ENCODE measurements at regions not wholly inside any gene's neighbourhood (a gene's known extent, or its start where the extent isn't known, plus 50 kb on each side); places are given as distances from the start of the nearest gene placed in this dataset.
A peak's percentile ranks its signal among the peaks of the same experiment; 100 is the strongest.

DNA sequence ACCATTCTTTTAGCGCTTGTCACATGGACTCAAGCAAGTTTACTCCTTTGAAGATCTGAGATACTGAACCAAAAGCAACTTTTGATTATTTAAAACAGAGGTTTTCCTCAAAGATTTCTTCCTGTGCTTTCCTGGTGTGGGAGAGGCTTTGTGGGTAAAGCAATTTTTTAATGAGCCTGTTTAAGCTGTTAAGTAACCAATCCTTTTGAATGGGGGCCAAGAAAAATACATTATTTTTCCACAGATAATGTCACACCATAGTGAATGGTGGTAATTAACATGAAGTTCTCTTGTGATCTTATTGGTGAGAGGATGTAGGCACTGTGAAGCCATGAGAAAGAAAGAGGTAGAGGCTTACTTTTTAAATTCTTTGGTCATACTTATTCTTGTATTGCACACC is 55.8 kb upstream of the OBI1 start (continued):
- TF ChIP-seq HMGXB4 (CRISPR knock-in tag; IDR thresholded peaks at IDR 0.05; ENCODE audit: borderline replicate concordance) = no peak

GRCh38 chr13:78712831-78713230 is 53.9 kb upstream of the OBI1 start:
- WGBS (ENCODE audit: missing lambda C conversion rate) = 23% methylated on average over 4 of the region's 4 CpGs
- FAIRE-seq (no peak), DNase-seq (ENCODE audit: low read depth in 1 of 2, low spot score in 1 of 2) (no peak), ATAC-seq (no peak)
- no peak overlapping the region for H3K4me3 ChIP-seq
- H3K27ac ChIP-seq = no peak overlapping the region
- CTCF ChIA-PET = no interaction called here
- H3K4me1 ChIP-seq = no peaks in the 10 kb centered on the region
- POLR2A ChIA-PET = no interaction called here
- no peaks in the 10 kb centered on the region for H3K9me3 ChIP-seq
- no peak for TF ChIP-seq SMC3 (IDR thresholded peaks at IDR 0.05)
- no peak for TF ChIP-seq CHD2 (IDR thresholded peaks at IDR 0.05; ENCODE audit: low read length, partially characterized antibody)
- no peak for TF ChIP-seq BHLHE40 (IDR thresholded peaks at IDR 0.05; ENCODE audit: low read depth, low read length)
- TF ChIP-seq, protein P1, sequence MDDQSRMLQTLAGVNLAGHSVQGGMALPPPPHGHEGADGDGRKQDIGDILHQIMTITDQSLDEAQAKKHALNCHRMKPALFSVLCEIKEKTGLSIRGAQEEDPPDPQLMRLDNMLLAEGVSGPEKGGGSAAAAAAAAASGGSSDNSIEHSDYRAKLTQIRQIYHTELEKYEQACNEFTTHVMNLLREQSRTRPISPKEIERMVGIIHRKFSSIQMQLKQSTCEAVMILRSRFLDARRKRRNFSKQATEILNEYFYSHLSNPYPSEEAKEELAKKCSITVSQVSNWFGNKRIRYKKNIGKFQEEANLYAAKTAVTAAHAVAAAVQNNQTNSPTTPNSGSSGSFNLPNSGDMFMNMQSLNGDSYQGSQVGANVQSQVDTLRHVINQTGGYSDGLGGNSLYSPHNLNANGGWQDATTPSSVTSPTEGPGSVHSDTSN (IDR thresholded peaks at IDR 0.05) = no peak
- TF ChIP-seq ZFP36 (IDR thresholded peaks at IDR 0.05; ENCODE audit: borderline replicate concordance, partially characterized antibody) = no peak
- TF ChIP-seq HOXB5 (CRISPR knock-in tag; IDR thresholded peaks at IDR 0.05) = no peak
- no peak for TF ChIP-seq ESRRA (IDR thresholded peaks at IDR 0.05; ENCODE audit: borderline replicate concordance, low read length)
- H3K4me2 ChIP-seq = no peak overlapping the region

- Histone ChIP-seq H3K4me1 (no peaks in the 10 kb centered on the region), H3K4me2 (no peak overlapping the region), H3K4me3 (no peak overlapping the region), H3K9me3 (no peaks in the 10 kb centered on the region), H3K27ac (no peak overlapping the region)
- FAIRE-seq (no peak), ATAC-seq (no peak), DNase-seq (ENCODE audit: low read depth in 1 of 2, low spot score in 1 of 2) (peak in 1 of 2 experiments; percentile 6)
- CTCF ChIA-PET = no interaction called here
- TF ChIP-seq TFCP2L1 (CRISPR knock-in tag; IDR thresholded peaks at IDR 0.05) (no peak), ZFP36 (IDR thresholded peaks at IDR 0.05; ENCODE audit: borderline replicate concordance, partially characterized antibody) (no peak), ZSCAN20 (CRISPR knock-in tag; IDR thresholded peaks at IDR 0.05) (no peak), MAFK (IDR thresholded peaks at IDR 0.05; ENCODE audit: partially characterized antibody) (no peak), ZNF302 (CRISPR knock-in tag; IDR thresholded peaks at IDR 0.05) (no peak), FOSB (CRISPR knock-in tag; IDR thresholded peaks at IDR 0.05) (no peak), SMC3 (IDR thresholded peaks at IDR 0.05) (no peak)
- POLR2A ChIA-PET = no interaction called here
- 6% methylated on average over 1 of the region's 1 CpG for WGBS (ENCODE audit: missing lambda C conversion rate)
These were observed 50.1 kb upstream of the OBI1 start for GRCh38 chr13:78709028-78709427.

All from A549 (cell line).